Stimulated activated CD4-positive, alpha-beta T cell treated with anti-CD3 and anti-CD28 coated beads, Interleukin-12 subunit alpha, Interleukin-12 subunit beta, amount 100 ng/mL, for 48 hours (primary cell): ENCODE measurements at regions not wholly inside any gene's neighbourhood (a gene's known extent, or its start where the extent isn't known, plus 50 kb on each side); places are given as distances from the start of the nearest gene placed in this dataset.

Source experiments
- DNase-seq, 3 donors: peaks; one replicate each; pipeline ENCODE4 v3.0.0-alpha.2; 2020; ENCODE audit warnings: low read depth in 2 of 3, low spot score in 1 of 3

GRCh38 chr16:51085271-51085670, 65.8 kb downstream of the SALL1 start:
- no peak for DNase-seq

GRCh38 chr16:51084074-51084928, 66.8 kb downstream of the SALL1 start:
- DNase-seq: no peak

GRCh38 chr16:51072591-51072990, 78.5 kb downstream of the SALL1 start:
- DNase-seq: no peak

- no peak for DNase-seq
Measured at GRCh38 chr16:51071326-51071725, 79.7 kb downstream of the SALL1 start.

- DNase-seq: no peak
Measured at GRCh38 chr16:51067352-51067751, 83.7 kb downstream of the SALL1 start.

GRCh38 chr16:51062039-51062438, 89.0 kb downstream of the SALL1 start:
- no peak for DNase-seq

GRCh38 chr16:51061328-51061727, 89.7 kb downstream of the SALL1 start:
- no peak for DNase-seq

- DNase-seq: no peak
Measured at GRCh38 chr16:51057969-51058337, 93.1 kb downstream of the SALL1 start.

- no peak for DNase-seq
Measured at GRCh38 chr16:51057102-51057793, 93.8 kb downstream of the SALL1 start.

- no peak for DNase-seq
Measured at GRCh38 chr16:51056331-51056730, 94.7 kb downstream of the SALL1 start.

GRCh38 chr16:51055434-51055833, 95.6 kb downstream of the SALL1 start:
- DNase-seq: no peak

GRCh38 chr16:51053775-51054174, 97.3 kb downstream of the SALL1 start:
- no peak for DNase-seq

- no peak for DNase-seq
Measured at GRCh38 chr16:51051671-51052070, 99.4 kb downstream of the SALL1 start.

- DNase-seq: no peak
Measured at GRCh38 chr16:51050377-51050706, 100.7 kb downstream of the SALL1 start.

- DNase-seq: no peak
Measured at GRCh38 chr16:51049678-51050376, 101.2 kb downstream of the SALL1 start.

- no peak for DNase-seq
Measured at GRCh38 chr16:51049276-51049675, 101.8 kb downstream of the SALL1 start.

GRCh38 chr16:51048544-51048943, 102.5 kb downstream of the SALL1 start:
- no peak for DNase-seq

- DNase-seq: no peak
Measured at GRCh38 chr16:51045794-51046193, 105.3 kb downstream of the SALL1 start.

GRCh38 chr16:51045186-51045585, 105.9 kb downstream of the SALL1 start:
- no peak for DNase-seq

- DNase-seq: no peak
Measured at GRCh38 chr16:51041546-51041945, 109.5 kb downstream of the SALL1 start.

GRCh38 chr16:51040637-51041036, 110.4 kb downstream of the SALL1 start:
- DNase-seq: no peak
